ENCODE measurements at regions not wholly inside any gene's neighbourhood (a gene's known extent, or its start where the extent isn't known, plus 50 kb on each side); places are given as distances from the start of the nearest gene placed in this dataset.
"Not testable (repeated sequence)": the region's sequence is repeated elsewhere in the genome, so short reads cannot be mapped to it uniquely, and the experiment has no call there.

DNA sequence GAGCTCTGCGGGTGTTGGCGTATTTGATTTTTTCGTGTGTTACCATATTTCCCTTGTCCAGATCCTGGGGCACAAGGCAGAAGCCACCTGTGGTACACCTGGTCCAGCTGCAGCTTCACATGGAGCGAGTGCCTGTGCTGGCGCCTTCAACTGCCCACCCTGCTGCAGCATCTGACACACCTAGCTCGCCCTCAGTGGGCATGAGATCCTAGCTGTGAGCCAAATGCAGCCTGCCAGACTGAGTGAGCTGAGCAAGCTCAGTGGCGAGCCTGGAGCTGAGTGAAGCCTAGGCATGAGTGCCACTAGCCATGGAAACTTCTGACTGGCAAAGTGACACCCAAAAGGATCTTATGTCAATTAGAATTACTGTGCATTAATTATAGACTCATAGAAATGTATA lies 1226.8 kb upstream of the FLRT2 start:
- DNase-seq (ENCODE audit: low spot score) = no peak

DNA sequence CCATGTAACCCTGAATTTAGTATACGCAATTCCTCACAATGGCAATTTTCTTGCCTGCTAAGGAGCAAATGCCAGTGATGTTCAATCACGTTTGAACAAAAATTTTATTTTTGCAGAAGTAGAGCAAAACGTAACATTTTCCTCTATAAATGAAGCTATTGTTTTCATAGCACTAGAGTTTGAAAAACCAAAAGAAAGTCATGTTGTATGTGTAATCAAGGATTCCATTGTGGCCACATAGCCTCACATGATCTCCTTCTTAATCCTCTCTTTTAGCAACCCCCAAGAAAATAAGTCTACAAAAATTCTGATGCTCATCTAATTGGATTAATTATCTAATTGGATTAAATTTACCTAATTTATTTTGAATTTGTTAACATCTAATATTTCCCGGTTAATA lies 1217.4 kb upstream of the FLRT2 start:
- DNase-seq (ENCODE audit: low spot score) = no peak

DNA sequence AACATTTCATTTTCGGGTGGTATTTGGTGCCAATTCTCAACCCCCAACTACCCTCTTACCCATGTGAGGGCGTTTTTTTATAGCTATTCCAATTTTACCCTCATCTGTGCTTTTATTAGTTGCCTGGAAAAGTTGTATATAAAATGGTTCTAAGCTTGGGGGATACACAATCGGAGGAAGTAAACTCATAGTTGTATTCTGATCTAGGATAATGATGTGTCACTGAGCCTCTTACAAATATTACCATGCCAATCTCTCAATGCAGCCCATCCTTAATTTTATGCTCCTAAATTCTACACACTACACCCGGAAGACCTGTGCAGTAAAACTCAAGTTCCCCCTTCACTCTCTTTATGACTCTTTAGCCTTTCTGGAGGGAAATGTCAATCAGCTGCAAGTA lies 1206.5 kb upstream of the FLRT2 start:
- DNase-seq (ENCODE audit: low spot score) = no peak

DNA sequence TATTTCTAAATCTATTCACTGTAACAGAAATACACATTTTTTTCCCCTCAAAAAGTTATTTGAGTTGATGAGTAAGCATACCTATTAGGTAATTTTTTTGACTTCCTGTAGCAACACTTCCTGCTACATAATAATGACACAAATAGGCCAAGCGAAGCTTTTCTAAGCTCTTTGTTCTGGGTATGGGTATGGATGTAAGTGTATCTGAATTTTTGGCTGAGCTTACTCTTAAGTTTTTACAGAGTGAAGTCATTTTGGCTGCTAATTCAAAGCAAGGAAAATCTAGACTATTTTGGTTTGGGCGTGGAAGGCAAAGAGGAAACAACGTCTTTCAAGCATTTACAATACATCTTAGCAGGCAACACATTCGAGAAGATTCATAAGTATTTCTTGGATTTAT lies 1206.0 kb upstream of the FLRT2 start:
- no peak for DNase-seq (ENCODE audit: low spot score)

- no peak for DNase-seq (ENCODE audit: low spot score)
These were observed 1193.5 kb upstream of the FLRT2 start for GRCh38 chr14:84336433-84336832.

GRCh38 chr14:84340938-84341337 lies 1189.0 kb upstream of the FLRT2 start:
- DNase-seq (ENCODE audit: low spot score) = no peak

- DNase-seq (ENCODE audit: low spot score) = not testable (repeated sequence)
These were observed 1188.1 kb upstream of the FLRT2 start for GRCh38 chr14:84341867-84342266.

- no peak for DNase-seq (ENCODE audit: low spot score)
These were observed 1186.3 kb upstream of the FLRT2 start for GRCh38 chr14:84343656-84344055.

DNA sequence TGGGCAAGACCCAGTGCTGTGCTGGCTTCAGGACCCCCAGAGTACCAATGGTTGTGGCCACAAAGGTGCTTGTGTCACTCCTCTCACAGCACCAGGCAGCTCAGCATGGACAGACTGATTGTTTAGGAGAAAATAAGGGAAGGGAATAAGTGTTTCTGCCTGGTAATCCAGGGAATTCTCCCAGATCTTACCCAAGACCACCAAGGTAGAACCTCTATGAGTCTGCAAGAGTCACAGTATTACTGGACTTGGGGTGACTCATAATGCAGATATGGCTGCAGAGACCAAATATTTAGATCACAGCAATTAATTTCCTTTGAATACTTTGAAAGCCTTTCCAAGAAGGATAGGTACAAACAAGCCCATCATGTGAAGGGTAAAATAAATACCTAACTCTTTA lies 1178.3 kb upstream of the FLRT2 start:
- no peak for DNase-seq (ENCODE audit: low spot score)

- DNase-seq (ENCODE audit: low spot score) = no peak
These were observed 1168.5 kb upstream of the FLRT2 start for GRCh38 chr14:84361476-84361875.

GRCh38 chr14:84375235-84375634 lies 1154.7 kb upstream of the FLRT2 start:
- DNase-seq (ENCODE audit: low spot score) = no peak

DNA sequence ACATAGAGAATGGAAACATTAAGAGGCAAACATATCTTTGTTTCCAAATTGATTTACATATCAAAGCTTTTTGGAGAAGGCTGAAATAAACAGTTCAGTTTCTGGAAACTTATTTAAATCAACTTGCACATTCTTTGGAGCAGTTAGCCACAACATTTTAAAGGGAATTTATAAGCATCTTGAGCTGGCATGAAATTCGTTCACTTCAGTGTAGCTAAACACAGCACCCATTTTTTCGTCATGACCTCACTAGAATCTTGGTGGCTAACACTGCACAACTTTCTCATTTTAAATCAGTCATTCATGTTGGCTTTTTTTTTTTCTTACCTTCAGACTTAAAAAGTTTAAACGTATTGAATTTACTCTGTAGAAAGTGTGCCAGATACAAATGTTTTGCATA lies 1139.9 kb upstream of the FLRT2 start:
- DNase-seq (ENCODE audit: low spot score) = no peak

DNA sequence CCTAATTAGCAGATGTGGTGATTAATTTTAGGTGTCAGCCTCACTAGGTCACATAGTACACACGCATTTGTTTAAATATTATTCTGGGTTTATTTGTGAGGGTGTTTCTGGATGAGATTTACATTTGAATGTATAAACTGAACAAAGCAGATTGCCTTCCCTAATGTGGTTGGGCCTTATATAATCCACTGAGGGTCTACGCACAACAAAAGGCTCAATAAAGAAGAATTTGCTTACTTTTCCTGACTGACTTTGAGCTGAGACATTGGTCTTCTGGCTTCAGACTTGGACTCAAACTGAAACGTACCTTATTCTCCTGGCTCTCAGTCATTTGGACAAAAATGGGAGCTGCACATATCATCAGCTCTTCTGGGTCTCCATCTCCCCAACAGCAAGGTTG lies 1132.3 kb upstream of the FLRT2 start:
- DNase-seq (ENCODE audit: low spot score) = no peak

DNA sequence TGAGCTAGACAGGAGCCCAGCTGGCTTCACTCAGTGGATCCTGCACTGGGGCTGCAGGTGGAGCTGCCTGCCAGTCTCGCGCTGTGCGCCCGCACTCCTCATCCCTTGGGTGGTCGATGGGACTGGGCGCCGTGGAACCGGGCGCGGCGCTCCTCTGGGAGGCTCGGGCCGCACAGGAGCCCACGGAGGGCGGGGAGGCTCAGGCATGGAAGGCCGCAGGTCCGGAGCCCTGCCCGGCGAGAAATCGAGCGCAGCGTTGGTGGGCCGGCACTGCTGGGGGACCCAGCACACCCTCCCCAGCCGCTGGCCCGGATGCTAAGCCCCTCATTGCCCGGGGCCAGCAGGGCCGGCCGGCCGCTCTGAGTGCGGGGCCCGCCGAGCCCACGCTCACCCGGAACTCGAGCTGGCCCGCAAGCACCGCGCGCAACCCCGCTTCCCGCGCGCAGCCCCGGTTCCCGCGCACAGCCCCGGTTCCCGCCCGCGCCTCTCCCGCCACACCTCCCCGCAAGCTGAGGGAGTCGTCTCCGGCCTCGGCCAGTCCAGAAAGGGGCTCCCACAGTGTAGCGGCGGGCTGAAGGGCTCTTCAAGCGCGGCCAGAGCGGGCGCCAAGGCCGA lies 1130.5 kb upstream of the FLRT2 start:
- no peak for DNase-seq (ENCODE audit: low spot score)

- no peak for DNase-seq (ENCODE audit: low spot score)
These were observed 1128.3 kb upstream of the FLRT2 start for GRCh38 chr14:84401631-84402030.

DNA sequence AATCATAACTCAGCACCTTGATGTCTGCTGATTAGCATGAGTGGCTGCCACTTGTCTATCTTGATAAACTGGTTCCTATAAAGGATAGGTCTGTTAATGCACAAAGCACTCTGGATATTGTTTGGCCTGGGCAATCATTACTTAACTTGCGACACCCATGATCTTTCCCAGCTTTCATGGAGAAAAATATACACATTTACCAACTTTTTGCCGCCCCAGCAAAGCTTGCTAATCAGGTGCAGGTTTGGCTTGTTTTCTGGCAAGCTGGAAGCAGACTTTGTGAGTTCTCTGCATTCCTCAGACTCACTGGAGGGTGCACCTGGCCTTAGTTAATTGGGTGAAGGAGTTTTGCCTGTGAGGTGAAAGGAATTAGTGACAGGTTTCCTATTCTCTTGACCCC lies 1126.4 kb upstream of the FLRT2 start:
- no peak for DNase-seq (ENCODE audit: low spot score)

- DNase-seq (ENCODE audit: low spot score) = no peak
These were observed 1125.7 kb upstream of the FLRT2 start for GRCh38 chr14:84404246-84404645.

GRCh38 chr14:84409435-84409834 lies 1120.5 kb upstream of the FLRT2 start:
- DNase-seq (ENCODE audit: low spot score) = no peak

GRCh38 chr14:84410344-84410743 lies 1119.6 kb upstream of the FLRT2 start:
- DNase-seq (ENCODE audit: low spot score) = no peak

- no peak for DNase-seq (ENCODE audit: low spot score)
These were observed 1109.7 kb upstream of the FLRT2 start for GRCh38 chr14:84420221-84420620.

DNA sequence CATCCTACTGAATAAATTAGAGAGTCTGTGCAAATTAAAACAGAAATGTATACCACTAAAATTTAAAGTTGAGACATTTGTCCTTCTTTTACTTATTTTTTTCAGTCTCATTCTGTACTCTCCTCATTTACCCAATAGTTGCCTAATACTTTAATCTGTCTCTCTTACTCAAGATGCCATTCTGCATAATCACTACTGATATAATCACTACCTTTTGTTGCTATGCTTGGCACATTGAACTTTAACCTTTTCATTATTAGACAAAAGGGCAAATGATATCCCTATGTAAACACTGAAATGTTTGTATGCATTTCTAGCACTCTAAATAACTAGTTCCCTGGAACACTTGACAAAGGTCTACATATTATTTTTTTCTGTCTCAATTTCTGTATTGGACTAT lies 1108.3 kb upstream of the FLRT2 start:
- no peak for DNase-seq (ENCODE audit: low spot score)

DNA sequence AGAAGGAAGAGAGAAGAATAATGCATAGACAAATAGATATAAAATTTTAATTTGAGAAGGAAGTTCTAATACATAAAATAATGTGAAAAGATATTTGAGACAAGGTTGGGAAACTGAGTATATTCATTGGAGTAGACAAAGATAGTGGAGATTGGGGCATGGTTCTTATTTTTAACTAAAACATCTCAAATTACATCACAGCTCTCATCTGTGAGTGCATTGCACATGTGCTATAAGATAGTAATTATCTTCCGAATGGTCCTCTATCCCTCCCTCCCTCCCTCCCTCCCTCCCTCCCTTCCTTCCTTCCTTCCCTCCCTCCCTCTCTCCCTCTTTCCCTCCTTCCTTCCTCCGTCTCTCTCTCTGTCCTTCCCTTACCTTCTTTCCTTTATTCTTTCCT lies 1104.0 kb upstream of the FLRT2 start:
- DNase-seq (ENCODE audit: low spot score) = no peak

DNA sequence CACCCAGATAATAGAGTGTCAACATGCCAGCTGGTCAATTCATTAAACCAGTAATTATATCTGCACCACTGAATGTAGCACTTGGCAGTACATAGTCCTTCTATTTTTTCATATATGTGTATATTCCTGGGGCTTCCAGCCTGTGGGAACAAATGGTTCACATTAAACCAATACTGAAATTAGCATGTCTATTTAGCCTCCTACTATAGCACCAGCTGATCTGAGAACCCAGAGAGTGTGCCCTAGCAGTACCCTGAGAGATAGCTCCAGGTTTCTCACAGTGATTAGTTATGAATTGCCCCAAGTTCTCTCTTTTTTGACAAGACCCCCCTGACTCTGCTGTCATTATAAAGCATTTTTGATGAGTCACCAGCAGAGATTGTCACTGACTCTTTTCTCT lies 1097.3 kb upstream of the FLRT2 start:
- no peak for DNase-seq (ENCODE audit: low spot score)

DNA sequence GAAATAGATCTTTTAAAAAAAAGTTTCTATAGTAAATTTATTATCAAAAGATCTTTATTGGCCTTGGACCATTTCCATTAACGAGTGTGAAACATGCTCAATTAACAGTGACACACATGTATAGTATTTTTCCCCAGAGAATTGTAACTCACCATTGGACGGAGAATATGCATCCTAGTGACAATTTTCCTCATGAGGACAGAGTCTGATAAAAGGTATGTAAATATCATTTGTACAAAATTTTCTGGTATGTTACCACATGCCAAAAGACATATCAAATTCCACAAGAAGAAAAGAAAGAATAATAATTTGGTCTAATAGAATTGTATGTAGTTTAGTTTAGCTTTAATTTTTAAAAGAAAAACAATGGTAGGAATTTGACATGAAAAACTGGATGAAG lies 1096.0 kb upstream of the FLRT2 start:
- no peak for DNase-seq (ENCODE audit: low spot score)

DNA sequence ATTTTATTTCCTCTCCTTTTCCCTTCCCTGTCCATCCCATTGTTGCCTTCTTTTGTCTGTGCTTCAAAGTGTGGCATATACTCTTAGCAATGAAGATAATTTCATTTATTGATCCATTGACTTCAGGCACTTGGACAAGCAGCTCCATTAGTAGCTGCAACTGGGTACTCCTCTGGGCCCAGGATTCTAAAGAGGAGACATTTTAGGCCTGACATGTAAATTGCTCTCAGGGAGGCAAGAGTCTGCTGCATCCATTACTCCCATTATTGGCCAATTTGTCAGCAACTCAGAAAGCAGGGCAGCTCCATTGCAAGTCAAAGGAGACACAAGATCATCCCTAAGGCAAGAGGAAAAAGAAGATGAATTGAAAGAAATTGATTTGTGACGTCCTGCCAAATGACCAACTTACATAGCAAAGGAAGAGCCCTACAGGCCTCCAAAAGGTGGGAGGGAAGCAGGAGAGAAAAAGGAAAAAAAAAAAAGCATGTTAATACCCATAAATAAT lies 1094.1 kb upstream of the FLRT2 start:
- no peak for DNase-seq (ENCODE audit: low spot score)

All from Ammon's horn (tissue), 1 donor.